H1 (cell line): ENCODE measurements at regions not wholly inside any gene's neighbourhood (a gene's known extent, or its start where the extent isn't known, plus 50 kb on each side); places are given as distances from the start of the nearest gene placed in this dataset.

Experiments
- CTCF ChIA-PET: fragments of 300-600 bp; sonication (Branson Sonifier 250); formaldehyde crosslinking; loops from one replicate; lab custom pipeline; 2021; ENCODE audit not compliant: partially characterized antibody; lab: Charles Lee
- POLR2A ChIA-PET: fragments of 300-600 bp; sonication (Branson Sonifier 250); formaldehyde crosslinking; loops from one replicate; lab custom pipeline; 2021; ENCODE audit warnings: inconsistent platforms; ENCODE audit not compliant: partially characterized antibody; lab: Charles Lee
- DNase-seq, 2 experiments: peaks; one replicate each; pipeline versions ENCODE4 v3.0.0 to v3.0.0-alpha.2; 2010 to 2022; ENCODE audit warnings: low spot score in 2 of 2, low read depth in 1 of 2, mixed read lengths in 1 of 2
- FAIRE-seq: peaks from 2 replicates; lab custom pipeline; 2011; peaks lifted over from hg19 to GRCh38; lab: Jason Lieb, UNC
- H2AFZ ChIP-seq: 2 replicates; pipeline ENCODE4 v1.8.1; 2012; ENCODE audit warnings: low read length, inconsistent platforms
- H2AK5ac ChIP-seq: 2 replicates; pipeline ENCODE4 v1.6.1; 2013; ENCODE audit warnings: low read depth, low read length
- H2BK120ac ChIP-seq: replicated peaks from 2 replicates; pipeline ENCODE3; 2013; ENCODE audit warnings: low read depth, low read length, inconsistent platforms
- H2BK12ac ChIP-seq: 2 replicates; pipeline ENCODE4 v1.6.1; 2013; ENCODE audit warnings: low read depth, low read length
- H2BK15ac ChIP-seq: 2 replicates; pipeline ENCODE4 v1.6.1; 2013; ENCODE audit warnings: low read length
- H2BK20ac ChIP-seq: 2 replicates; pipeline ENCODE4 v1.6.1; 2013; ENCODE audit warnings: low read length
- H2BK5ac ChIP-seq: 2 replicates; pipeline ENCODE4 v1.6.1; 2013; ENCODE audit warnings: low read depth, low read length
- H3K14ac ChIP-seq: 2 replicates; pipeline ENCODE4 v1.6.1; 2013; ENCODE audit warnings: inconsistent platforms; ENCODE audit not compliant: insufficient read length
- H3K18ac ChIP-seq: 2 replicates; pipeline ENCODE4 v1.6.1; 2013; ENCODE audit warnings: low read length; ENCODE audit errors: extremely low read depth
- H3K23ac ChIP-seq: 2 replicates; pipeline ENCODE4 v1.6.1; 2013; ENCODE audit warnings: inconsistent platforms; ENCODE audit not compliant: insufficient read length
- H3K23me2 ChIP-seq: 2 replicates; pipeline ENCODE4 v1.6.1; 2013; ENCODE audit warnings: low read depth, low read length
- H3K27ac ChIP-seq: 2 replicates; pipeline ENCODE4 v1.6.1; 2011; ENCODE audit warnings: low read depth, low read length, inconsistent platforms
- H3K27me3 ChIP-seq, 4 experiments: replicated peaks in 1 of 4; 1 replicate in 1 of 4; 2 replicates in 3 of 4; pipeline versions ENCODE4 v1.6.1 to v1.8.1; 2011 to 2013; ENCODE audit warnings: low read length in 3 of 4, mild to moderate bottlenecking in 3 of 4, inconsistent platforms in 2 of 4, mixed read lengths in 2 of 4, moderate library complexity in 1 of 4; ENCODE audit not compliant: control insufficient read depth in 3 of 4, insufficient read depth in 3 of 4; ENCODE audit errors: extremely low read depth in 1 of 4
- H3K36me3 ChIP-seq, 4 experiments: 2 replicates each; pipeline versions ENCODE4 v1.6.1 to v1.8.1; 2011 to 2013; ENCODE audit warnings: mild to moderate bottlenecking in 4 of 4, low read length in 3 of 4, moderate library complexity in 2 of 4, control low read depth in 1 of 4, inconsistent platforms in 1 of 4; ENCODE audit not compliant: insufficient read depth in 4 of 4, control insufficient read depth in 2 of 4
- H3K4ac ChIP-seq: replicated peaks from 2 replicates; pipeline ENCODE3; 2013; ENCODE audit warnings: low read length, low read depth, mixed read lengths, inconsistent platforms; ENCODE audit not compliant: insufficient read length
- H3K4me1 ChIP-seq, 4 experiments: replicated peaks in 1 of 4; 1 replicate in 1 of 4; 2 replicates in 3 of 4; pipeline versions ENCODE4 v1.6.1 to v1.8.1; 2011 to 2013; ENCODE audit warnings: low read length in 3 of 4, inconsistent platforms in 2 of 4, mixed read lengths in 1 of 4; ENCODE audit not compliant: insufficient read depth in 4 of 4, control insufficient read depth in 3 of 4
- H3K4me2 ChIP-seq, 2 experiments: 2 replicates each; pipeline versions ENCODE4 v1.6.1 to v1.8.1; 2011 to 2013; ENCODE audit warnings: low read depth in 2 of 2, low read length in 2 of 2, control low read depth in 1 of 2, inconsistent platforms in 1 of 2, mild to moderate bottlenecking in 1 of 2; ENCODE audit not compliant: insufficient read depth in 1 of 2
- H3K4me3 ChIP-seq, 4 experiments: fragments of 200-600, 300-600 bp in 1 of 4; sonication (generic), shearing (Covaris generic), sonication (Bioruptor Twin) in 1 of 4; 2 replicates each; pipeline versions ENCODE4 v1.5.1 to v1.8.1; 2011 to 2016; ENCODE audit warnings: low read length in 4 of 4, low read depth in 3 of 4, control low read depth in 2 of 4, inconsistent platforms in 2 of 4, mild to moderate bottlenecking in 2 of 4, mixed read lengths in 1 of 4, moderate library complexity in 1 of 4; ENCODE audit not compliant: insufficient read depth in 2 of 4; ENCODE audit errors: extremely low read depth in 1 of 4
- H3K56ac ChIP-seq: replicated peaks from 2 replicates; pipeline ENCODE3; 2013; ENCODE audit warnings: low read depth, mild to moderate bottlenecking, mixed read lengths, low read length, inconsistent platforms; ENCODE audit not compliant: insufficient read length
- H3K79me1 ChIP-seq: 2 replicates; pipeline ENCODE4 v1.6.1; 2013; ENCODE audit warnings: low read depth, low read length, control low read depth
- H3K79me2 ChIP-seq, 2 experiments: 2 replicates each; pipeline versions ENCODE4 v1.6.1 to v1.8.1; 2012 to 2013; ENCODE audit warnings: low read length in 2 of 2, mild to moderate bottlenecking in 2 of 2, inconsistent platforms in 1 of 2; ENCODE audit not compliant: insufficient read depth in 2 of 2, control insufficient read depth in 1 of 2
- H3K9ac ChIP-seq, 4 experiments: replicated peaks in 1 of 4; 1 replicate in 1 of 4; 2 replicates in 3 of 4; pipeline versions ENCODE4 v1.6.1 to v1.8.1; 2011 to 2013; ENCODE audit warnings: low read depth in 3 of 4, low read length in 3 of 4, control low read depth in 2 of 4, mild to moderate bottlenecking in 2 of 4, moderate library complexity in 2 of 4, inconsistent platforms in 1 of 4; ENCODE audit errors: extremely low read depth in 1 of 4
- H3K9me3 ChIP-seq, 2 experiments: 2 replicates each; pipeline versions ENCODE4 v1.6.1 to v1.8.1; 2012 to 2013; ENCODE audit warnings: mild to moderate bottlenecking in 2 of 2, moderate library complexity in 2 of 2, control low read depth in 1 of 2, inconsistent platforms in 1 of 2, low read depth in 1 of 2, low read length in 1 of 2, mixed read lengths in 1 of 2; ENCODE audit not compliant: insufficient read depth in 2 of 2
- H4K20me1 ChIP-seq, 2 experiments: replicated peaks in 1 of 2; 2 replicates each; pipeline versions ENCODE3 to v1.8.1; 2011 to 2013; ENCODE audit warnings: inconsistent platforms in 2 of 2, low read length in 2 of 2, mild to moderate bottlenecking in 1 of 2; ENCODE audit not compliant: insufficient read depth in 2 of 2, control insufficient read depth in 1 of 2
- H4K5ac ChIP-seq: 2 replicates; pipeline ENCODE4 v1.6.1; 2013; ENCODE audit warnings: low read length, low read depth, mixed read lengths, inconsistent platforms; ENCODE audit not compliant: insufficient read length
- H4K8ac ChIP-seq: 2 replicates; pipeline ENCODE4 v1.8.0; 2013; ENCODE audit warnings: mild to moderate bottlenecking, moderate library complexity, low read length, inconsistent platforms; ENCODE audit not compliant: insufficient read depth; ENCODE audit errors: extremely low read depth
- H4K91ac ChIP-seq: replicated peaks from 2 replicates; pipeline ENCODE3; 2013; ENCODE audit warnings: low read length, mixed read lengths, inconsistent platforms; ENCODE audit not compliant: insufficient read length
- EP300 ChIP-seq, 2 experiments: IDR thresholded peaks; 1 replicate in 1 of 2; 2 replicates in 1 of 2; pipeline ENCODE4 v1.6.1; 2011 to 2012; ENCODE audit warnings: low read depth in 2 of 2, low read length in 2 of 2, mild to moderate bottlenecking in 2 of 2, borderline replicate concordance in 1 of 2, inconsistent platforms in 1 of 2, moderate library complexity in 1 of 2
- GTF2F1 ChIP-seq: IDR thresholded peaks from 2 replicates; pipeline ENCODE4 v1.6.1; 2012; ENCODE audit warnings: low read depth, low read length, improper control_type of control experiment, borderline replicate concordance
- SP2 ChIP-seq: IDR thresholded peaks from 2 replicates; pipeline ENCODE4 v1.6.1; 2012; ENCODE audit warnings: mild to moderate bottlenecking, low read length, inconsistent platforms
- WGBS, 2 experiments: shearing (Covaris generic) in 1 of 2; methylation state at CpG; one replicate each; pipeline versions ENCODE4 v1.1.6 to v1.1.7; 2013 to 2015; ENCODE audit warnings: low lambda C conversion rate in 2 of 2, mixed read lengths in 2 of 2, inconsistent platforms in 1 of 2, low coverage in 1 of 2, missing lambda C conversion rate in 1 of 2; ENCODE audit not compliant: insufficient replicate concordance in 2 of 2, insufficient coverage in 1 of 2, insufficient read length in 1 of 2; ENCODE audit errors: extremely low coverage in 1 of 2, missing lambda C conversion rate in 1 of 2; 5-methylcytosine and 5-hydroxymethylcytosine counted together

GRCh38 chr1:58361134-58361533 is 185.4 kb downstream of the OMA1 start:
- H3K4me2 ChIP-seq: no peak overlapping the region
- no peak overlapping the region for H3K56ac ChIP-seq
- no peak overlapping the region for H4K8ac ChIP-seq
- H3K14ac ChIP-seq: no peak overlapping the region
- no peak overlapping the region for H2AFZ ChIP-seq
- no peak overlapping the region for H2BK15ac ChIP-seq
- H4K5ac ChIP-seq: no peak overlapping the region
- peaks cover 0 to 5% (median 2%) of the 10 kb centered on the region in 4 experiments; a peak in 5 of 7 replicates for H3K4me1 ChIP-seq
- H3K27ac ChIP-seq: no peak overlapping the region
- DNase-seq (no peak), FAIRE-seq (no peak)
- no peak overlapping the region for H3K9ac ChIP-seq
- no peak overlapping the region for H4K91ac ChIP-seq
- no peak overlapping the region for H2BK5ac ChIP-seq
- no peak overlapping the region for H2BK20ac ChIP-seq
- H3K4me3 ChIP-seq: no peak overlapping the region
- no peaks in the 10 kb centered on the region for H4K20me1 ChIP-seq
- no peaks in the 10 kb centered on the region for H3K79me2 ChIP-seq
- no peak overlapping the region for H2AK5ac ChIP-seq
- no peaks in the 10 kb centered on the region for H3K79me1 ChIP-seq
- H3K23ac ChIP-seq: no peak overlapping the region
- CTCF ChIA-PET: no interaction called here
- H2BK12ac ChIP-seq: no peak overlapping the region
- H3K4ac ChIP-seq: no peak overlapping the region
- POLR2A ChIA-PET: no interaction called here
- no peak overlapping the region for H2BK120ac ChIP-seq
- H3K18ac ChIP-seq: no peak overlapping the region
- 56% methylated on average over 2 of the region's 2 CpGs; no CpG with 5 or more reads in 1 of the 2 experiments for WGBS, 2 experiments
- H3K23me2 ChIP-seq: no peaks in the 10 kb centered on the region; the same call in 1 of the 2 replicates
- H3K36me3 ChIP-seq: no peaks in the 10 kb centered on the region
- no peaks in the 10 kb centered on the region for H3K9me3 ChIP-seq
- H3K27me3 ChIP-seq: no peaks in the 10 kb centered on the region
- TF ChIP-seq EP300 (IDR thresholded peaks at IDR 0.05; ENCODE audit: borderline replicate concordance in 1 of 2, low read depth in 2 of 2, low read length in 2 of 2) (no peak), SP2 (no peak), GTF2F1 (no peak)
